ENCODE measurements at regions not wholly inside any gene's neighbourhood (a gene's known extent, or its start where the extent isn't known, plus 50 kb on each side); places are given as distances from the start of the nearest gene placed in this dataset.
"Not testable (repeated sequence)": the region's sequence is repeated elsewhere in the genome, so short reads cannot be mapped to it uniquely, and the experiment has no call there.

DNA sequence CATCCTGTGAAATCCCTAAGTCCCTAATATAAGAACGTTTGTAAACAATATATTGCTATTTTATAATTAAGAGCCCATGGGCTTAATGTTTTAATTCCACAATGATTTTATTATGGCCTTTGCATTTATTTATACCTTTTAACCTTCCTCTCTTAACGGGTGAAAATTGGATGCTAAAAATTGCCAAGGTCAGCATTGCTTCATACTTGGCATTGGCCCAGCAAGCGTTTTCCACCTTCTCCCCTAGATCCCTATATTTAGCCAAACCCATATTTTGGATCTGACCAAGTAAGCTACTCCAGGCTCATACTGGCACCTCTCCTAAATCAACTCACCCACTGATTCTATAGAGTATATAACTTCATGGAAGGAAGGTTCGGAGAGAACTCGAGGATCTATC lies 188.0 kb upstream of the NR2F2 start:
- Histone ChIP-seq H3K36me3 (no peaks in the 10 kb centered on the region), H3K27ac (no peak overlapping the region), H3K27me3 (peaks cover 6% of the 10 kb centered on the region), H3K4me1 (no peaks in the 10 kb centered on the region), H3K4me3 (no peak overlapping the region), H3K9me3 (no peaks in the 10 kb centered on the region)
- TF ChIP-seq POLR2A (IDR thresholded peaks at IDR 0.05), result no peak
- TF ChIP-seq EP300 (IDR thresholded peaks at IDR 0.05), result no peak
- TF ChIP-seq, protein P1, sequence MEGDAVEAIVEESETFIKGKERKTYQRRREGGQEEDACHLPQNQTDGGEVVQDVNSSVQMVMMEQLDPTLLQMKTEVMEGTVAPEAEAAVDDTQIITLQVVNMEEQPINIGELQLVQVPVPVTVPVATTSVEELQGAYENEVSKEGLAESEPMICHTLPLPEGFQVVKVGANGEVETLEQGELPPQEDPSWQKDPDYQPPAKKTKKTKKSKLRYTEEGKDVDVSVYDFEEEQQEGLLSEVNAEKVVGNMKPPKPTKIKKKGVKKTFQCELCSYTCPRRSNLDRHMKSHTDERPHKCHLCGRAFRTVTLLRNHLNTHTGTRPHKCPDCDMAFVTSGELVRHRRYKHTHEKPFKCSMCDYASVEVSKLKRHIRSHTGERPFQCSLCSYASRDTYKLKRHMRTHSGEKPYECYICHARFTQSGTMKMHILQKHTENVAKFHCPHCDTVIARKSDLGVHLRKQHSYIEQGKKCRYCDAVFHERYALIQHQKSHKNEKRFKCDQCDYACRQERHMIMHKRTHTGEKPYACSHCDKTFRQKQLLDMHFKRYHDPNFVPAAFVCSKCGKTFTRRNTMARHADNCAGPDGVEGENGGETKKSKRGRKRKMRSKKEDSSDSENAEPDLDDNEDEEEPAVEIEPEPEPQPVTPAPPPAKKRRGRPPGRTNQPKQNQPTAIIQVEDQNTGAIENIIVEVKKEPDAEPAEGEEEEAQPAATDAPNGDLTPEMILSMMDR (IDR thresholded peaks at IDR 0.05), result no peak
- TF ChIP-seq POLR2AphosphoS5 (IDR thresholded peaks at IDR 0.05), result no peak
- 62% methylated on average over 5 of the region's 5 CpGs for WGBS
- no peak for DNase-seq (ENCODE audit: low spot score in 2 of 2)

DNA sequence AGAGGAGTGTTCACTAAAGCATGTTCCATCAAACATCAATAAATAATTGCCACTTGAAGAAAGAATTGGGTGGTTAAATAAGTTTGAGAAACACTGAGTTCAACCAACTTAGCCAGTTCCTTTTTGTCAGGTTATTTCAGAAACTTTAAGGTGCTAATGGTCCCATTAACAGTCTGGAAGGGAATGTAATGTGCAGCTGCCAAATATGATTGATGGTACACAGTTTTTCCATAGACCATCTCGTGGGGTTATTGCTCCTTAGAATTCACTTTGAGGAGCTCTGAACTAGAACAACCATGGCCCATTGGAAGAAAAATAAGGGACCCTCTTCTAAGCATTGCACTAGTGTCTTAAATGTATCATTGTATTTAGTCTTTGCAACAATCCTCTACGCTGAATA lies 185.8 kb upstream of the NR2F2 start:
- H3K27ac ChIP-seq, result no peak overlapping the region
- H3K36me3 ChIP-seq, result no peaks in the 10 kb centered on the region
- DNase-seq (ENCODE audit: low spot score in 2 of 2), result no peak
- H3K4me3 ChIP-seq, result no peak overlapping the region
- no peaks in the 10 kb centered on the region for H3K4me1 ChIP-seq
- 83% methylated on average over 2 of the region's 2 CpGs for WGBS
- H3K27me3 ChIP-seq, result peaks cover 6% of the 10 kb centered on the region
- no peak for TF ChIP-seq POLR2A (IDR thresholded peaks at IDR 0.05)
- no peak for TF ChIP-seq POLR2AphosphoS5 (IDR thresholded peaks at IDR 0.05)
- TF ChIP-seq, protein P1 (IDR thresholded peaks at IDR 0.05), result no peak
- H3K9me3 ChIP-seq, result no peaks in the 10 kb centered on the region

DNA sequence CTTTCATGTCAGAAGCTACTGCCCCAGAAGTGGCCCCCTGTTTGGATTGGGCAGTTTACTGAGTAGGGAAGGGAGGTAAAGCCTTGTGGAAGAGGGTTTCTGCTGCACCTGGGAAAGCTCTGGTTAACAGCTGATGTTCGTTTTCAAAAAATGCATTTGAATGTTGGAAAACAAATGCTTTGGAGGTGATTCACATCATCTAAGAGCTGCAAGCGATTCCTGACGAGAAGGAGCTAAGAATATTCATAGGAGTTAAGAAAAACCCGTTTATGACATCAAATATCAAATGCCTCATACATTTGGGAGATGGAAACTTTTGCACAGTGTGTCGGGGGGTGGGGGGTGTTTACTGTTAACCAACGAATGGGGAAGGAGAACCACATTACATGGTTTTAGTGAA lies 183.8 kb upstream of the NR2F2 start:
- H3K9me3 ChIP-seq, result no peaks in the 10 kb centered on the region
- 69% methylated on average over 6 of the region's 6 CpGs for WGBS
- H3K36me3 ChIP-seq, result no peaks in the 10 kb centered on the region
- no peaks in the 10 kb centered on the region for H3K4me1 ChIP-seq
- H3K27ac ChIP-seq, result no peak overlapping the region
- no peak for DNase-seq (ENCODE audit: low spot score in 2 of 2)
- peaks cover 6% of the 10 kb centered on the region for H3K27me3 ChIP-seq
- H3K4me3 ChIP-seq, result no peak overlapping the region
- TF ChIP-seq EP300 (IDR thresholded peaks at IDR 0.05) (no peak), POLR2A (IDR thresholded peaks at IDR 0.05) (no peak), POLR2AphosphoS5 (IDR thresholded peaks at IDR 0.05) (no peak)
- TF ChIP-seq, protein P1 (IDR thresholded peaks at IDR 0.05), result no peak

DNA sequence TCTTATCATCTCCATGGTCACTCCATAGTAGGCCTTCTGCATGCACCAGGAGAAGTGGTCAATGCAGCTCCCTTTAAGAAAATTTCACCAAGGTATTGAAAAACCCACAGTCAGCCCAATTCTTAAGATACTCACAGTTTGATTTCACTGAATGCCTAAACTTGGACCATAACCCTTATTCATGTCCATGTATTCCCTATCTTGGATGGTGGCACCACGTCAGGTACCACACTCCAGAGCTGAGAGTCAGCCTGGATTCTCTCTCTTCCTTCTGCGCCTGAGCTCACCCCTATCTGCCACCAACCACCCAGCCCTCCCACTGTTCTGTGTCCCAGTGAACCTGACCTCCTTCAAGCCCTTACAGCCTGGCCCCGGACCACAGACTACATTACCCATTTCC lies 183.2 kb upstream of the NR2F2 start:
- no peak overlapping the region for H3K27ac ChIP-seq

DNA sequence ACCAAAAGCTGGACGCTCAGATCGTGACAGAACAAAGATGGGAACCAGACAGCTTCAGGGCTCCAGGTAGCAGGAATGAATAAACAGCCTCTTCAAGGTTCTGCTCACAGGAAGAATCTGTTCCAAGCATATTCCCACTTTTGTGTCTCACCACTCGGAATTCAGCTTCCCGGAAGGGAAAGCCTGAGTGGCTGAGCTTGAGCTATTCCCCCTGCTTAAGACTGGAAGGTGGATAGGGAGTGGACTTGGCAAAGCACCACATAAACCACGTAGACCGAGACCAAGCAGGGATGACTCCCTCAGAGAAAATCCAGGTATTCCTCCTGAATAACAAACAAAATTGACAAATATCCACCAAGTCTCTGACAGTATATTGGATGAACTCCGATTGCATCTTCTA lies 180.2 kb upstream of the NR2F2 start:
- Histone ChIP-seq H3K27ac (no peak overlapping the region), H3K4me3 (no peak overlapping the region), H3K4me1 (no peaks in the 10 kb centered on the region), H3K9me3 (no peaks in the 10 kb centered on the region), H3K27me3 (peaks cover 6% of the 10 kb centered on the region), H3K36me3 (no peaks in the 10 kb centered on the region)
- WGBS, result 70% methylated on average over 7 of the region's 7 CpGs
- no peak for TF ChIP-seq EP300 (IDR thresholded peaks at IDR 0.05)
- TF ChIP-seq POLR2A (IDR thresholded peaks at IDR 0.05), result no peak
- TF ChIP-seq, protein P1 (IDR thresholded peaks at IDR 0.05), result no peak
- TF ChIP-seq POLR2AphosphoS5 (IDR thresholded peaks at IDR 0.05), result no peak
- DNase-seq (ENCODE audit: low spot score in 2 of 2), result no peak

More for the DNA sequence above, 183.2 kb upstream of the NR2F2 start:
- no peak overlapping the region for H3K4me3 ChIP-seq
- H3K9me3 ChIP-seq, result no peaks in the 10 kb centered on the region
- 93% methylated on average over 3 of the region's 3 CpGs for WGBS
- peaks cover 6% of the 10 kb centered on the region for H3K27me3 ChIP-seq
- no peak for TF ChIP-seq POLR2A (IDR thresholded peaks at IDR 0.05)
- TF ChIP-seq, protein P1 (IDR thresholded peaks at IDR 0.05), result no peak
- TF ChIP-seq EP300 (IDR thresholded peaks at IDR 0.05), result no peak
- TF ChIP-seq POLR2AphosphoS5 (IDR thresholded peaks at IDR 0.05), result no peak
- no peaks in the 10 kb centered on the region for H3K4me1 ChIP-seq
- no peak for DNase-seq (ENCODE audit: low spot score in 2 of 2)
- H3K36me3 ChIP-seq, result no peaks in the 10 kb centered on the region

DNA sequence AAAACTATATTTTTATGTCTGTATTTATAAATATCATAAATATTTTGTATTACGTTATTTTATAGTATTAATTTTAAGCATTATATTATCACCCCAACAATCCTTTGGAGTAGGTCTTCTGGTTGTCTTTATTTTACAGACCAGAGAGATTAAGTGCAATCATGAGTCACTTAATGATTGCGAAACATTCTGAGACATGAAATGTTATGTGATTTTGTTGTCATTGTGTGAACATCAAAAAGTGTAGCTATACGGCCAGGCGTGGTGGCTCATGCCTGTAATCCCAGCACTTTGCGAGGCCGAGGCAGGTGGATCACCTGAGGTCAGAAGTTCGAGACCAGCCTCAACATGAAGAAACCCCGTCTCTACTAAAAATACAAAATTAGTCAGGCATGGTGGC lies 178.8 kb upstream of the NR2F2 start:
- H3K9me3 ChIP-seq; H3K4me1 ChIP-seq; H3K36me3 ChIP-seq; H3K4me3 ChIP-seq; DNase-seq (ENCODE audit: low spot score in 2 of 2); H3K27me3 ChIP-seq; H3K27ac ChIP-seq: not testable (repeated sequence)
- WGBS, result 63% methylated on average over 8 of the region's 8 CpGs

All from suprapubic skin (tissue), 4 donors.